Ovary (tissue), 3 donors: ENCODE measurements at regions not wholly inside any gene's neighbourhood (a gene's known extent, or its start where the extent isn't known, plus 50 kb on each side); places are given as distances from the start of the nearest gene placed in this dataset.

Experiments used
- EP300 ChIP-seq: sonication (generic); formaldehyde crosslinking; IDR thresholded peaks from one replicate; pipeline ENCODE4 v1.6.1; 2017; ENCODE audit warnings: antibody characterized with exemption
- TF ChIP-seq, protein P1 (sequence below), 3 donors: fragments of 450-650 bp in 2 of 3; fragments of 200-600 bp in 1 of 3; IDR thresholded peaks; one replicate each; pipeline versions ENCODE4 v1.5.1 to v1.8.0; 2016 to 2022; ENCODE audit warnings: antibody characterized with exemption in 3 of 3, mild to moderate bottlenecking in 1 of 3
- donor health status: DM: no; HTN: no; CAD: no.

DNA sequence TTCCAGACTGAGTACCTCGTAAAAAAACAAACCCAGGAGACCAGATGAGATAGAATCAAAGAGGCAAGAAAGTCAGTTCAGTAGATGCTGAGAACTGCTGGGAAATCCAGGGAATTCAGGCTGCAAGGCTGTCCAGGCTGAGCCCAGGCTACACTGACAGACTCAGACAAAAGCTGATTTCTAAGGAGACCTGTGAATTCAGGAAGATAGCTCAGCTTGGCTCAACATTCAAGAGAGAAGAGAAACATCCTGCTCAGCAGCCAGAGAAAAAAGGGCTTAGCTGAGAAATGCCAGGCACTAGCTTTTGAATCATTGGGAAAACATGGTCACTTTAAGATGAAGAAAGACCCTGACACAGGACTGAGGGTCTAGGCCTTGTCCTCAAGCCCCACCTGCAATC lies 118.2 kb upstream of the SLC44A1 start:
- TF ChIP-seq, protein P1, sequence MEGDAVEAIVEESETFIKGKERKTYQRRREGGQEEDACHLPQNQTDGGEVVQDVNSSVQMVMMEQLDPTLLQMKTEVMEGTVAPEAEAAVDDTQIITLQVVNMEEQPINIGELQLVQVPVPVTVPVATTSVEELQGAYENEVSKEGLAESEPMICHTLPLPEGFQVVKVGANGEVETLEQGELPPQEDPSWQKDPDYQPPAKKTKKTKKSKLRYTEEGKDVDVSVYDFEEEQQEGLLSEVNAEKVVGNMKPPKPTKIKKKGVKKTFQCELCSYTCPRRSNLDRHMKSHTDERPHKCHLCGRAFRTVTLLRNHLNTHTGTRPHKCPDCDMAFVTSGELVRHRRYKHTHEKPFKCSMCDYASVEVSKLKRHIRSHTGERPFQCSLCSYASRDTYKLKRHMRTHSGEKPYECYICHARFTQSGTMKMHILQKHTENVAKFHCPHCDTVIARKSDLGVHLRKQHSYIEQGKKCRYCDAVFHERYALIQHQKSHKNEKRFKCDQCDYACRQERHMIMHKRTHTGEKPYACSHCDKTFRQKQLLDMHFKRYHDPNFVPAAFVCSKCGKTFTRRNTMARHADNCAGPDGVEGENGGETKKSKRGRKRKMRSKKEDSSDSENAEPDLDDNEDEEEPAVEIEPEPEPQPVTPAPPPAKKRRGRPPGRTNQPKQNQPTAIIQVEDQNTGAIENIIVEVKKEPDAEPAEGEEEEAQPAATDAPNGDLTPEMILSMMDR (IDR thresholded peaks at IDR 0.05), result no peak
- no peak for TF ChIP-seq EP300
